Tibial artery (tissue), 4 donors: ENCODE measurements at regions not wholly inside any gene's neighbourhood (a gene's known extent, or its start where the extent isn't known, plus 50 kb on each side); places are given as distances from the start of the nearest gene placed in this dataset.

Experiments
- DNase-seq, 2 donors: peaks; one replicate each; pipeline ENCODE4 v3.0.0-alpha.2; 2019
- H3K27ac ChIP-seq, 2 donors: fragments of 200-600 bp; sonication (generic) in 1 of 2; 1 replicate in 1 of 2; 2 replicates in 1 of 2; pipeline ENCODE4 v1.5.1; 2018 to 2019; ENCODE audit warnings: mild to moderate bottlenecking in 1 of 2
- H3K27me3 ChIP-seq, 2 donors: fragments of 200-600 bp; sonication (generic) in 1 of 2; one replicate each; pipeline versions ENCODE4 v1.5.1 to v1.6.0; 2016 to 2019
- H3K36me3 ChIP-seq, 3 donors: fragments of 200-600 bp; sonication (generic) in 2 of 3; one replicate each; pipeline ENCODE4 v1.5.1; 2016 to 2019; ENCODE audit warnings: mild to moderate bottlenecking in 2 of 3
- H3K4me1 ChIP-seq, 4 donors: fragments of 200-600 bp; sonication (generic) in 2 of 4; 1 replicate in 3 of 4; 2 replicates in 1 of 4; pipeline ENCODE4 v1.5.1; 2016 to 2019
- H3K4me3 ChIP-seq, 2 donors: fragments of 200-600 bp; sonication (generic) in 1 of 2; 1 replicate in 1 of 2; 2 replicates in 1 of 2; pipeline ENCODE4 v1.5.1; 2018 to 2019; ENCODE audit warnings: mild to moderate bottlenecking in 2 of 2
- H3K9me3 ChIP-seq, 3 donors: fragments of 200-600 bp; sonication (generic) in 1 of 3; one replicate each; pipeline ENCODE4 v1.5.1; 2016 to 2019
- CTCF ChIP-seq, 2 experiments: fragments of 200-600 bp in 1 of 2; fragments of 450-650 bp in 1 of 2; IDR thresholded peaks; one replicate each; pipeline ENCODE4 v1.5.1; 2017 to 2019; ENCODE audit warnings: antibody characterized with exemption in 2 of 2, mild to moderate bottlenecking in 1 of 2, moderate library complexity in 1 of 2
- intact Hi-C: fragments of 100-400 bp; cut with DNase I; formaldehyde crosslinking; loops from one replicate; pipeline ENCODE4 v1.15.0; 2023; ENCODE audit warnings: low total_unique reads

GRCh38 chr4:155571184-155571944 lies 95.3 kb upstream of the GUCY1A1 start:
- H3K4me3 ChIP-seq = no peak overlapping the region
- no peak for DNase-seq
- H3K27me3 ChIP-seq = no peaks in the 10 kb centered on the region
- intact Hi-C loops = no loop called here
- no peaks in the 10 kb centered on the region for H3K4me1 ChIP-seq
- H3K36me3 ChIP-seq = no peaks in the 10 kb centered on the region
- no peak overlapping the region for H3K27ac ChIP-seq
- no peak for TF ChIP-seq CTCF (IDR thresholded peaks at IDR 0.05)
- H3K9me3 ChIP-seq = no peaks in the 10 kb centered on the region

- Histone ChIP-seq H3K4me3 (no peak overlapping the region), H3K4me1 (no peaks in the 10 kb centered on the region), H3K36me3 (no peaks in the 10 kb centered on the region), H3K9me3 (no peaks in the 10 kb centered on the region), H3K27ac (no peak overlapping the region), H3K27me3 (no peaks in the 10 kb centered on the region)
- DNase-seq = no peak
- TF ChIP-seq CTCF (IDR thresholded peaks at IDR 0.05) = no peak
- intact Hi-C loops = no loop called here
Measured at GRCh38 chr4:155570661-155571060, 96.0 kb upstream of the GUCY1A1 start.

GRCh38 chr4:155569960-155570515 lies 96.6 kb upstream of the GUCY1A1 start:
- TF ChIP-seq CTCF (IDR thresholded peaks at IDR 0.05) = no peak
- H3K4me3 ChIP-seq = no peak overlapping the region
- no peaks in the 10 kb centered on the region for H3K9me3 ChIP-seq
- no peak overlapping the region for H3K27ac ChIP-seq
- H3K27me3 ChIP-seq = no peaks in the 10 kb centered on the region
- intact Hi-C loops = no loop called here
- DNase-seq = no peak
- H3K36me3 ChIP-seq = no peaks in the 10 kb centered on the region
- no peaks in the 10 kb centered on the region for H3K4me1 ChIP-seq

- TF ChIP-seq CTCF (IDR thresholded peaks at IDR 0.05) = no peak
- H3K36me3 ChIP-seq = no peaks in the 10 kb centered on the region
- H3K27me3 ChIP-seq = no peaks in the 10 kb centered on the region
- H3K4me1 ChIP-seq = no peaks in the 10 kb centered on the region
- no peak overlapping the region for H3K4me3 ChIP-seq
- H3K9me3 ChIP-seq = no peaks in the 10 kb centered on the region
- intact Hi-C loops = no loop called here
- H3K27ac ChIP-seq = no peak overlapping the region
- DNase-seq = no peak
Measured at GRCh38 chr4:155569471-155569870, 97.2 kb upstream of the GUCY1A1 start.

DNA sequence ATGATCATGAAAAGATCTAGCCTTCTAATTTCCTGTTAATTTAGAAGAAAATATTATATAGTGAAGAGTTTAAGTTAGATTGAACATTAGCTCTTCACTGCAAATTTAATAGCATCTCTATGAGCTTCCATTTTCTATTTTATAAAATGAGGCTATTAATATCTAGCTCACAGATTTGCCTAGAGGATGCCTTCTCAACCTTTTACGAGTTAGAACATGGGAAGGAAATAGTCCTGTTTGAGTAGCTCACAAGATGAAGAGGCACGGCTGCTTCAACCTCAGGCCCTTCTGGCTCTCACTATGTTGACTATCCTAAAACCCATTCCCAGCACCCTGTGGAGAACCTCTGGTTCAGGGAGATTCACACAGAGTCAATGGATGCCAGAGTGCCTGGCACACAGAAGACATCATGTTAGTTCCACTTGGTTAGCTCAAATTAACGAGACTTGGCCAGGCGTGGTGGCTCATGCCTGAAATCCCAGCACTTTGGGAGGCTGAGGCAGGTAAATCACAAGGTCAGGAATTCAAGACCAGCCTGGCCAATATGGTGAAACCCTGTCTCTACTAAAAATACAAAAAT lies 97.9 kb upstream of the GUCY1A1 start:
- no peak for DNase-seq
- H3K4me1 ChIP-seq = no peaks in the 10 kb centered on the region
- TF ChIP-seq CTCF (IDR thresholded peaks at IDR 0.05) = no peak
- intact Hi-C loops = no loop called here
- no peak overlapping the region for H3K27ac ChIP-seq
- H3K36me3 ChIP-seq = no peaks in the 10 kb centered on the region
- no peaks in the 10 kb centered on the region for H3K27me3 ChIP-seq
- H3K4me3 ChIP-seq = no peak overlapping the region
- no peaks in the 10 kb centered on the region for H3K9me3 ChIP-seq
